NT2/D1 (cell line): ENCODE measurements at regions not wholly inside any gene's neighbourhood (a gene's known extent, or its start where the extent isn't known, plus 50 kb on each side); places are given as distances from the start of the nearest gene placed in this dataset.
"Not testable (repeated sequence)": the region's sequence is repeated elsewhere in the genome, so short reads cannot be mapped to it uniquely, and the experiment has no call there.

Experiments
- SUZ12 ChIP-seq: IDR thresholded peaks from 2 replicates; pipeline ENCODE4 v1.6.1; 2011; ENCODE audit not compliant: insufficient read length, insufficient read depth; ENCODE audit errors: extremely low read depth
- YY1 ChIP-seq: IDR thresholded peaks from 2 replicates; pipeline ENCODE4 v1.6.1; 2011; ENCODE audit not compliant: insufficient read length, insufficient read depth

GRCh38 chr2:91659917-91660275 lies 2968.4 kb downstream of the RPIA start:
- not testable (repeated sequence) for TF ChIP-seq YY1, SUZ12
